HG02759 (cell line): ENCODE measurements at regions not wholly inside any gene's neighbourhood (a gene's known extent, or its start where the extent isn't known, plus 50 kb on each side); places are given as distances from the start of the nearest gene placed in this dataset.

Experiments
- ATAC-seq: cut with Tn5 transposase; IDR thresholded peaks from one replicate; pipeline ENCODE4 v1.9.1; 2021; ENCODE audit warnings: mild to moderate bottlenecking, moderate library complexity; ENCODE audit not compliant: unreplicated experiment

DNA sequence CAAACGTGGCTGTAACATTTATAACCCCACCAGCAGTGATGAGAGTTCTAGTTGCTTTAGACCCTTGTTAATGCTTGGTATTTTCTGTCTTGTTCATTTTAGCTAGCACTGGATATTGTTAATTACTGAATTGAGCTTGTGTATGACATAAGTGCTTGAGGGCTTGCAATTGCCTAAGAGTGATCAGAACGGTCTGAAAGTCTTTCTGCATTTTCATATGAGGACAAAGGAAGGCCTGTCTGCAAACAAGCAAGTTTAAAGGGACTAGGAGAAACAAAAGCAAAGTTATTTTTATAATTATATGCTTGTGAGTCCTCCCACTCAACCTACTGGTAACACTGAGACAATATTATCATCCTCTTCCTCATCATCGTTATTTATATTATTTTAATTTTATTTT, 305.5 kb upstream of the DUSP10 start:
- ATAC-seq = no peak

DNA sequence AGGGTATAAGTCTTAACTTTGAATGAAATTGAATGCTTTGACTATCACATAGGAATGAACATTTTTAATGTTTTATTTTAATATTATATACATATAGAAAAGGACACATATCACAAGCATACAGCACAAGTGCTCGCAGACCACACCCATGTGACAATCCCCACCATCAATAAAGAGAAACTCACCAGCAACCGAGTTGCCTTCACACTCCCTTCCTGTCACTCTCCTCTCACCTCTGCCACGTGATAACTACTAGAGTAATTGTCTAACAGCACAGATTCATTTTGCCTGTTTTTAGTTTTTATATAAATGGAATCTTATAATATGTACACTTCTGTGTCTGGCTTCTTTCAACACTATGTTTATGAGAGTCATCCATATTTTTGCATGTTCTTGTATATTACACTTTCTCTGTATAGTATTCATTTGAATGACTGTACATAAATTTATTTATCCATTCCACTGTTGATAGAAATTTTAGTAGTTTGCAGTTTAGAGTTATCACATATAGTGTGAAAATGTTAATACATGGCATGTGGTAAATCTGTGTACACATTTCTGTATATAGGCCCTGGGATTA, 304.9 kb upstream of the DUSP10 start:
- ATAC-seq = no peak

DNA sequence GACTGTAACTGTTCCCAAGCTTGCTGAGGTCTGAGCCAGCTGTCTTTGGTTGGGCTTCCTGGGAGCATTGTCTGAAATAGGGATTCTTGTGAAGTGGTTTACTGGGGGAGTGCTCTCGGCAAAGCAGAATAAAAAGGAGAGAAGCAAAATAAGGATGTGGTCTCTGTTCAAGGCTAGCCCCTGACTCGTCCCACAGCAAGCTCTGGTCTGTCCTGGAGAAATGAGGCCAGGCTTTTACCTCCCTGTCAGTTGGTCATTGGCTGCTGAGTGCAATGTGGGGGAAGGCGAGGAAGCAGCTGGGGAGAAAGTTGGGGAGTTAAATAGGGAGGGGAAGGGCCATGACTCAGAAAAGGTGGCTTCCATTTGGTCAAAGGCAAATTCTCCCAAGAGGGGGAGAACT, 303.9 kb upstream of the DUSP10 start:
- ATAC-seq = no peak

DNA sequence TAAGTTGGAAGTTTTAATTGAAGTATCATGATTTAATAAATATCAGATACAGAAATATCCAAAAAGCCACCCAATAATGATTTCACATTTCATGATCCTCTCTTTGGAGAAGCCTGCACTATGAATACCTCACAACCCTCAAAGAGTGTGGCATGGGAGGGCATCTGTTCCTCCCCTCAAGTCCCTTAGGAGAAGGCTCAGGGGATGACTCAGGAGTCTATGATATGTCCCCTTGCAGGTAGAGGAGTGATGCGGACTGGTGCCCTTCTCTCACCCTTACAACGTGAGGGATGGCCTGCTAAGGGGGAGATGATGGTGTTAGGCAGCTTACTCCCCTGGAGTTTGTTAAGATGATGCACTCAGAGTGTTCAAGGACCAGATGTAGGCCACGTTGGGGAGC, 303.3 kb upstream of the DUSP10 start:
- no peak for ATAC-seq

DNA sequence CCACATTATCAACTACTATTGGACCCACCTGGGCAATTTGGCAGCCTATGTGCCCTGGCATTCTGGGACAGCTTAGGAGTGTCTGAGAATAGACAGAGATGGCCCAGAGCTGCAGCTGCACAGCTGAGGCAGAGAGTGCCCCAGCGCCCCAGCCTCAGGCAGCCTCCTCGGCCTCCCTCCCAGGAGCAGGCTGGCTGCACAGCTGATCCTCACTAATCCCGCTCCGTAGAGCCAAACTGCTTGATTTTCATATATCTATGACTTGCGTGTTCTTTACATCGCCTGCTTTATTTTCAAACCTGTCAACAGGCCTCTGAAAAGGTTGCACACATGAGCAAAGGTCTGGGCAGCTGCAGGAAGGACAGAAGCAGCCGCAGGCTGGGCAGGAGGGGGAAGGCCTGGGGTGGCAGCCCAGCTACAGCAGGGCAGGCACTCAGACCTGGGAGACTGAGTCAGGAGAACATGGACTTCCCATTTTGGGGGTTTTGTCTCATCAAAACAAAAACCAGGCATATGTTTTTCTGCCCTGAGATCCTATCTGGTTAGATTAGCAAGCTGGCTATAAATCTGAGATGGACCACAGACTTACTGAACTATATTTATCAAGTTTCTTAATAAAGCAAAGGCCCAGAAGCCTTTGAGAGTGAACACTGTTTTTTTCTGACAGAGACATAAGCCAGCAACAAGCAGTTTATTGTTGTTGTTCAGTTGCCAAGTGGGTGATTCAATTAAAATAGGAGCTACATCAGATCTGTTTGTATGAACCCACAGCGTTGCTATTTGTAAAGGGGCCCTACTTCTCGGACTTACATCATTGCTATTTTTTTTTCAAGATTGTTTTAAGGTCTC, 301.8 kb upstream of the DUSP10 start:
- no peak for ATAC-seq

DNA sequence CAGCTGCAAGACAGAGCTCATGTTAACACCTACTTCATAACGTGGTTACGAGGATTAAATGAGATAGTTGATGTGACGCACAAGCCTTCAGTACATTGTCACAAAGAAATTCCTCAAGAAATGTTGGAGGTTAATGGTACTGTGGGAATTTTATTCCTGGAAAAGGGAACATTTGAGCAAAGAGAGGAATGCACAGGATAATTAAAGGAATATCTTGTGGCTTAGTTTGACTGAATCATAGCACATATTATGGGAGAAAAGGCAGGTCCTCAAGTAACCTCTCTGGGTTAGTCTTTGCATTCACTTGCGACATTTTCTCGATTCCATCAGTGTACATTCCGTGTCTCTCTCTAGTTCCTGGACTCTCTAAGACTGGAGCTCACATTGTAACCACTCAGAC, 300.2 kb upstream of the DUSP10 start:
- no peak for ATAC-seq

DNA sequence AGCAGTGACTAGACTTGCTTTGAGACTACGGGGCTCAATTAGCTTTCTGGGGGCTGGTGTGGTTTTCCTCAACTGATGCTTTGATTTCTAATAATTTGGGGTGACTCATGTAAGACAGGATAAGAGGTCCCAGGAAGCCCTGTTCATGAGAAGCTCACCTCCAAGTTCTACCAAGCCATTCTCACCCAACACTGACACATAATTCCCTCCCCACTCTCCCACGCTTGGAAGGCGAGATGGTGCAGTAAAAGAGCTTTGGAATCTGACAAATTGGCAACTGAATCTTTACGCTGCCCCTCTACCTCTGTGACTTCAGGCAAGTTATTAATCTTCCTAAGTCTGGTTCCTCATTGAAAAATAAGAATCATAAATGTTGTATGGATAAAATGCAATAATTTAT, 299.1 kb upstream of the DUSP10 start:
- no peak for ATAC-seq

DNA sequence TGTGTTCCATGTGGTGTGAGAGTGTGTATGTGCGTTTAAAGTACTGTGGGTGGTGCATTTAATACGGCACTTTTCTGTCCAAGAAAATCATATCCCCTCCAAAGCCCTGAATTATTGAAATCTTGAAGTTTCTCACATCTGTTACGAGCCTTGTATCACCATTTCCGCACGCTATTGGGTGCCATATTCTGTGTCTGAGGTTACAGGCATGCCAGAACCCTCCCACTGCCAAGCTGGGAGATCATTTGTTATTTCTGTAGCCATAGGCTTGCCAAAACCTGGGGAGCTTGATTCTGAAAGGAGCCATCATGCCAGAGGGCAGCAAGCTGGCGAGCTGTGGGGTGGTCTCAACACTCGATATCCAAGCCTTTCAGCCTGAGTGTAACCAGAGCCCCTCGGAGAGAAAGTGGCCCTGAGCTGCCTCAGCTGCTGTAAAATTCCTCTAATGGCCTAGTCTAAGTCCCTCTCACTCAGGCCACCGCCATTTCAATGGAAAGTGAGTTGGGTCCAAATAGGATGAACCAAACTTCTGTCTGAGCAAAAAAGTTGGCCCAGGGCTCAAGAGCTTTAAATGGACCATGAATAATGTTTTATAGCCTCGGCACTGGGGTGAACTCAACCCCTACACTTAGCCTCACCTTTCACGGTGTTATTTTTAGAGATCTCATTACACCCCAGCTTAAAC, 298.4 kb upstream of the DUSP10 start:
- ATAC-seq = no peak

DNA sequence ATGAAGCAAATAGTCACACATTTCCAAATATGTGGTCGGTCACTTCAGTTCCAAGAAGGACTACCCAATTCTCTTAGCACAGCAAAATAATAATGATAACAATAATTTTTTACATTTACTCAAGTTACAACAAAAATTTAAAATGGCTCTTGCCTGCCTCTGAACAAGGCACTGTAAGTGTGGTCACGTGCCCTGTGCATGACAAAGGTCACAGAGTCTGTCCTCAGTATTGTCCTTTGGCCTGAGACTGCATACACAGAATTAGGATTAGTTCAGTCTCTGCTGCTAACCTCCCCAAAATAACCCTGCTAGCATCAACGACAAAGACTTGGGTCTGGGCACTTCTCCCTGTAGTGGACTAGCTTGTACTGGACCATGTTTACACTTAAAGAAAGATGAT, 297.1 kb upstream of the DUSP10 start:
- no peak for ATAC-seq

DNA sequence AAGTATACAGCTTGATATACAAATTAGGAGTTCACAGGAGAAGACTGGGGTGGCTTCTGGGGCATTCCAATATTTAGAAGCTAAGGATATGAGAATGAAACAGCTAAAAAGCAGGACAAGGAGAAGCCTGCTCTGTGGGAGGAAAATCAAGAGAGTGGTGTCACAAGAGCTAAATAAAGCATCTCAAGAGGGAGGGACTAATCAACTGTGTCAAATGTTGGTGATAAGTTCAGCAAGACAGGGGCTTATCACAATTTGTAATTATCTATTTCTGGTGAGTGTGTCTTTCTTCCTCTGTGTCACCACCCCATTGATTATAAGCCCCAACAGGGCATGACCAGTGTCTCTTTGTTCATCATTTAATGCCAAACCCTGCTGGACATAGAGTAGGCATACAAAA, 295.8 kb upstream of the DUSP10 start:
- no peak for ATAC-seq

DNA sequence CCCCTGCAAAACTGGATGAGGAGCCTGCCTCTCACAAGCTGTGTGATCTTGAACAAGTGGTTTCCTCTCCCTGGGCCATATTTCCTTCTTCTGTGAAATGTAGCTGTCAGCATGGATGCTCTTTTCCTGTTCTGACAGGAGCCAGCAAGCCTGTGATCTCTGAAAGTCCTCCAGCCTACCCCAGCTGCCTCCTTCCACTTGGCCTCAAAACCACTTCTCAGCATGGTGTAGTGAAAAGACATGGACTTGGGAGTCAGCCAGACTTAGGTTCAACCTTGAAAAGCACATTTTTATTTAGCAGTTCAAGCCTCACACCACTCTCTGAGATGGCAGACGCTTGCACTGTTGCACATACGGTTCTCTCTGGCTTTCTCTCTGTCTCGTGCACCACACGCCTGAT, 292.9 kb upstream of the DUSP10 start:
- ATAC-seq = no peak

DNA sequence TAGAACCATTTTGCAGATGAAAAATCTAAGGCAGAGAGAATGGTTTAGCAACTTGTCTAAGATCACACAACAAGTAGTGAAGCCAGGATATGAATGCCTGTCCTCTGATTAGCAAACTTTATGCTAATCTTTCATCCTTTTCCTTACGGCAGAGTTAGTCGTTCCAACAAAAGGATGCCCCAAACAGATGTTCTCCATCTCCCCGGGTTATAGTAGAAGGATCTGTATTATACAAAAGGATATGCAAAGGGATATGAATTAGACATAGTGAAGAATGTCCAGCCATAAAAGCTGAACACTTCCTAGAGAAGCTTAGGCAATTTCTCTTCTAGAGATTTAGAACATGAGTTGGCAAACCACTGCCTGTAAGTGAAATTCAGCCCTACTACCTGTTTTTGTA, 291.6 kb upstream of the DUSP10 start:
- no peak for ATAC-seq

DNA sequence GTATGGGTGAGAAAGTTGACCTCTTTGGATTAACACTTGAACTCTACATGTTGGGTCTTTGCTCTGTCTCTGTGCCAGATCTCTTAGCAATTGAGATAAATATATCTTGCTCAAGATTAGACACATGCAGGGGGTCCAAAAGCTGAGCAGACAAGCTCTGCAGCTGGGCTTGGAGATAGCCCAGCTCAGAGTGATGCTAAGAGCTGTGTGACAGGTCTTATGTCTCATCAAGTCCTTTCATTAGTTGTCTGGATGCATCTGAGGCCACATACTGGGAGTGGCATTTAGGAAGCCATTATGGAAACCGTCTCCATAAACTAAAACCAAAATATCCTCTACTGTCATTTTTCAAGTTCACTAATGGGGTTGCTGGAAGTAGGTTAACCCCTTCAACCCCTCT, 289.4 kb upstream of the DUSP10 start:
- no peak for ATAC-seq

DNA sequence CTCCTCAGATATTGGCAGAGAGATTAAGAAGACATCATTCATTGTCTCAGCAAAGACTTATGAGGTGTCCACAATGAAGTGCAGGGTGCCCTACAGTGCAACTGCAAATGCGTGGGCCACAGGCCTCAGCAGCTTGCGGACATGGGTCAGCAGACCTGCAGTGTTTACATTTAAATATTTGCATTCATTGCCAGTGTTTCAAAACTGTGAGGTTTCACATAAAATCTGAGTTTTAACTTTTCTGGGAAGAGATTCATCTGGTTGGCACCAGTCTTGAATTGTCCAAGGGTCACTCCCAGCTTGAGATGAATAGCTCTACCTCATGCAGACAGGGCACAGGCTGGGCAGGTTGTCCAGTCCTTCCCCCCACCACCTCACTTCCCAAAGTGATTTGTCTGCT, 286.8 kb upstream of the DUSP10 start:
- no peak for ATAC-seq

DNA sequence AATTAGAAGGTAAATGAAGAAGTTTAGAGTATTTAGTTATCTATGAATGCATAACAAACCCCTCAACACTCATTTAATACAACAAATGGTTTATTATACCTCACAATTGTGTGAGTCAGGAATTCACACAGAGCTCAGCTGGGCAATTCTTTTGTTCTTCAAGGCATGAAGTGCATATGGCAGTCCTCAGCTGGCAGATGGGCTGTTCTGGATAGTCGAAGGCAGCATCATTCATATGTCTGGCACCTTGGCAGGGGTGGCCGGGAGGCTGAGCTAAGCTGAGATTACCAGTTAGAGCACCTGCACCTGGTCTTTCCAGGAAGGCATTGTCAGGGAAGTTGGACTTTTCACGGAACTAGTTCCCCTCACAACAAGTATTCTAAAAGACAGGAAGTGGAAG, 286.2 kb upstream of the DUSP10 start:
- ATAC-seq = no peak

DNA sequence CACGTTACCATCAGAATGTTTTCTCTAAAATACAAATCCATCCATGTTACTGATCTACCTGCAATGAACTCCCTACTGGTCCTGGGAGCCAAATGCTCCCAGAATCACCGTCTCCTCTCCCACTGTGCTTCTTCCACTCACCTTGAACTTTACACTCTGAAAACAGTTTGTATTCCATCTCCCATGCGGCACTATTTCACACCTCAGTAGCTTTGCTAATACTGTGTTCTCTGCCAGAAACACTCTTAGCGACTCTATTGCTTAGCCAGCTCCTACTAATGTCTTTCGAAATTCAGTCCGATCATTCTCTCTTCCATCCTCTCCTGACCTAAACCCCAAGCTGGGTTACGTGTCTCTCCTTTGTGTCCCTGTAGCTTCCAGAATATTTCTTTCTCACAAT, 284.4 kb upstream of the DUSP10 start:
- no peak for ATAC-seq

DNA sequence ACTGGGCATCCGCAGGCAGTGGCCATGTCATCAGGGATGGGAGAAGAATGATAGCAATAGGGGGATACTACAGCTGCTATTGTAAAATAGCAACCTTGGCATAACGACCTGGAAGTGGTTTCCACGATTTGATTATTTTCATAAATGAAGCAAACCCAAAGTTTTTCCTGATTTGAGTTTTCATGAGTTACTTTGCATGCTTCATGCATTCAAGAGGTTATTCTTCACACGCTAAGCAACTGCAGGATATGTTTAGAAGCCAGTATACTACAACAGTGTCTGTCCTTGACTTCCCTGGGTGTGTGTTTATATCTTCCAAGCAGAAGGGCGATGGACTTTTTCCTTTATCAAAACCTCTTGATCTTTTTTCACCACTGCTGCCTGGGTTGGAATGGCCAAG, 281.1 kb upstream of the DUSP10 start:
- ATAC-seq = no peak

DNA sequence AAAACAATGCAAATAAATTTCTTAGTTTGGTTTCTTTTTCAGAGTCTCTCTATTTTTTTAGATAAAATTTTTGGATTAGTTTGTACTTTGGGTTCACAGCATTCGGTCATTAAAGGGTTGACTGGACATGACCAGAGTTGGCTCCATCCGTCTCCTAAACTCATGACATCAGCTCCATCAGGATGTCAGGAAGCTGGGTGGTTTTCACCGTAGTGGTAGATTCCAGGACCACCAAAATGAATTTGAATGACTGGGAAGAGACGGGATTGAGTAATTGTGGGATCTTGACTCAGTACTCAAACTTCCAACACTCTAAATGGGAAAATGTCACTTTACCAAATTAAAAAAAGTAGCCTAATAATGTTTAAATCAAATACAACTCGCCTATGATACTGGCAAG, 279.2 kb upstream of the DUSP10 start:
- no peak for ATAC-seq

DNA sequence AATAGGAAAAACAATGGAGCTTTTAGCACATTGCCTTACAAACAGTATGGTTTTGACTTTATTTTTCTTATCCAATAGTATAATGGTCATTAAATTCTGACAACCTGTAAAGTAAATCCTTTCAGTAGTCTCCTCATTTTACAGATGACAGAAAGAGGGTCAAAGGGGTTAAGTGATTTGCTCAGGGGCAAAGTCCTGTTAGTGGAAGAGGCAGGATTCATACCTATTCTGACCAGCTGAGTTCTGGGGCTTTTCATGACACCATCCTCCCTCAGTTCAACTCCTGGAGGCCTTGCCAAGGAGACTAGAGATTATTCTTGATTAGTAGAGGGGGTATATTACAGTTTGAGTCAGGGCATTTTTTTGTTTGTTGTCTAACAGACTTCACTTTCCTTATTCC, 278.7 kb upstream of the DUSP10 start:
- no peak for ATAC-seq

DNA sequence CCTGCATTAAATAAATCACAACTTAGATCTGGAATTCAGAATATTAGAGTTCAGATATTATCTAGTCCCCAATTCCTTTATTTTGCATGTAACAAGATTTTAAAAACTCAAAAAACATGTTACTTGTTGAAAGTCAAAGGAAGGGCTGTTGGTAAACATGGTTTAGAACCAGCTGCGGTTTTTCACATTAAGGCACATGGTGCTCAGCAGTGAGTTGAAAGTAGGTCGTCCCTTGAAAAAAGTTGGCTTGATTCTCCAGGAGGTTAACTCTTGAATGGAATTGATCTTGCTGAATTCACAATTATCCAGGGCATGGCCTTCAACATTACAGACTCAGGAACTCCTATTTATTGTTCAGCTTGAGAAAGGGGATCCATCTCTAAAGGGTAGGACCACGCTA, 277.1 kb upstream of the DUSP10 start:
- ATAC-seq = no peak

DNA sequence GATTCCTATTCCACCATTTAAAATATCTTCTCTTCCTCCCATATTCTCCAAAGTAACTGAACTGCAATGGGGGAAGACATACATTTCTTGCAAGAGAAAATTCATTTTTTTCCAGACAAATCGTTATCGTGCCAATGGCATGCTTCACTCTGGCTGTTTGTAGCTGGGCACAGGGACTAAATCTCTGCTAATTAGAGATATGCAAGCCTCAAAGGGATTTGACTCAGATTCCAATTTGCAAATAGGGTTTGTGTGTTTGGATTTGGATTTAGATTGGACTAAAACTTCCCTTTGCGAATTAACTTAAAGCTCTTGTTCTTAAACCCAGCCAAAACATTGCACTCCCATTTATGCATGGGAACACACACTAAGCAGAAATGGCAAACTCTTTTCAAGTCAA, 276.2 kb upstream of the DUSP10 start:
- ATAC-seq = no peak

DNA sequence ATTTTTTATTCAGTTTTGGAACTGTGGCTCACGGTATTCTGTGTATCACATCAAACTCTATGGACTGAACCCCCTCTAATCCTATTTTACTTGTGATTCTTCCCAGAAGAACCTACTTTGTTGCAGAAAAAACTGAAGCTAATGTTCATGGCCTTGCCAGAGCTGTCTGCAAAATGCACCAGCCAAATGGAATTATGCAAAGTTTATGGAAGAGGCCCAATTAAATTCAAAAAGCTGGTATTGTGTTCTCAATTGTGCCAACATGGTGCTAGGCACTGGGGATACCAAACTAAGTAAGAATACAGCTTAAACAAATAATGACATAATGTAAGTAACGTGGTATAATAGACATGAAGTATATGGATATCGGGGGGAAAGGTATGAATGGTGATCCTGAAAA, 273.8 kb upstream of the DUSP10 start:
- no peak for ATAC-seq
